ENCODE measurements at regions not wholly inside any gene's neighbourhood (a gene's known extent, or its start where the extent isn't known, plus 50 kb on each side); places are given as distances from the start of the nearest gene placed in this dataset.

DNA sequence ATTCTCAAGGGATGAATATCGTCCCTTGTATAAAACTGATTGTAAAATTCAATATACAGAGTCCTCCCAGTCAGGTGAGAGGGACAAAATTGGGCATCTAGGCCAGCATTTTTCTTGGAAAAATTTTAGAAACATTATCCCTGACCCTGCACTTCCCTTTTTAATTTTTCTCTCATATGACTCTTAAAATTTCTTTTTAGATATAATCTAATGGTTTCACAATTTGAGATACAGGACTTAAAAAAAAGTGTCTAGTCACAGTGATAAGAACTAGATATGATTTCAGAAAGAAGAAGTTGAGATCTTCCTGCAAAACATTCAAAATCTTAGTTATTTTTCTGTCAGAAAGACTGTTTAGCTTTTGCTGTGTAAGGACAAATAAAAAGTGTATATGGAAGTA, 270.8 kb upstream of the PPFIA2 start:
- Histone ChIP-seq H3K4me2 (ENCODE audit: insufficient read depth, low read length) (no peak overlapping the region), H3K79me2 (ENCODE audit: insufficient read depth, low read length) (no peaks in the 10 kb centered on the region), H3K36me3 (ENCODE audit: insufficient read depth, low read length) (no peaks in the 10 kb centered on the region), H3K9me3 (ENCODE audit: low read depth, low read length) (no peaks in the 10 kb centered on the region), H3K27me3 (ENCODE audit: insufficient read depth, low read length) (no peaks in the 10 kb centered on the region), H4K20me1 (ENCODE audit: insufficient read depth, low read length) (no peaks in the 10 kb centered on the region), H3K4me1 (ENCODE audit: insufficient read depth, low read length) (no peaks in the 10 kb centered on the region), H3K4me3 (ENCODE audit: insufficient read depth, low read length) (no peak overlapping the region), H2AFZ (ENCODE audit: low read length) (no peak overlapping the region), H3K27ac (ENCODE audit: low read depth, low read length) (no peak overlapping the region)
- TF ChIP-seq, protein P1, sequence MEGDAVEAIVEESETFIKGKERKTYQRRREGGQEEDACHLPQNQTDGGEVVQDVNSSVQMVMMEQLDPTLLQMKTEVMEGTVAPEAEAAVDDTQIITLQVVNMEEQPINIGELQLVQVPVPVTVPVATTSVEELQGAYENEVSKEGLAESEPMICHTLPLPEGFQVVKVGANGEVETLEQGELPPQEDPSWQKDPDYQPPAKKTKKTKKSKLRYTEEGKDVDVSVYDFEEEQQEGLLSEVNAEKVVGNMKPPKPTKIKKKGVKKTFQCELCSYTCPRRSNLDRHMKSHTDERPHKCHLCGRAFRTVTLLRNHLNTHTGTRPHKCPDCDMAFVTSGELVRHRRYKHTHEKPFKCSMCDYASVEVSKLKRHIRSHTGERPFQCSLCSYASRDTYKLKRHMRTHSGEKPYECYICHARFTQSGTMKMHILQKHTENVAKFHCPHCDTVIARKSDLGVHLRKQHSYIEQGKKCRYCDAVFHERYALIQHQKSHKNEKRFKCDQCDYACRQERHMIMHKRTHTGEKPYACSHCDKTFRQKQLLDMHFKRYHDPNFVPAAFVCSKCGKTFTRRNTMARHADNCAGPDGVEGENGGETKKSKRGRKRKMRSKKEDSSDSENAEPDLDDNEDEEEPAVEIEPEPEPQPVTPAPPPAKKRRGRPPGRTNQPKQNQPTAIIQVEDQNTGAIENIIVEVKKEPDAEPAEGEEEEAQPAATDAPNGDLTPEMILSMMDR (IDR thresholded peaks at IDR 0.05; ENCODE audit: extremely low read depth, low read depth, low read length): no peak
- no peak for DNase-seq (ENCODE audit: insufficient read length, low spot score, missing footprints)

DNA sequence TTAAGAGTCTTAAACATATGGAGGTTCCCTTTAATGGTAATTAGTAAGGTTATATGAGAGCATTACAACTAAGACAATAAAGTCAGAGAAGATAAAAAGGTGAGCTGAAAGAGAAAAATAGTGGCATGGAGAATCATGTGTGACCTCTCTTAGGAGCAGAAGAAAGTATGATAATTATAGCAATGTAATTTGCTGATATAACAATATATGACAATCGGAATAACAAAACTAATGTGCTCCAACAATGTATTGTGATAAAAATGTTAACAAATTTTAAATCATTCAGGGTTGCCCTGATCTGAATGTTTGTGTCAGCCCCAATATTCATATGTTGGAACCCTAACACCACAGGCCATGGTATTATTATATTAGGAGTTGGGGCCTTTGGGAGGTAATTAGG, 269.6 kb upstream of the PPFIA2 start:
- Histone ChIP-seq H4K20me1 (ENCODE audit: insufficient read depth, low read length) (no peaks in the 10 kb centered on the region), H3K36me3 (ENCODE audit: insufficient read depth, low read length) (no peaks in the 10 kb centered on the region), H2AFZ (ENCODE audit: low read length) (no peak overlapping the region), H3K9me3 (ENCODE audit: low read depth, low read length) (no peaks in the 10 kb centered on the region), H3K4me3 (ENCODE audit: insufficient read depth, low read length) (no peak overlapping the region), H3K27me3 (ENCODE audit: insufficient read depth, low read length) (no peaks in the 10 kb centered on the region), H3K4me2 (ENCODE audit: insufficient read depth, low read length) (no peak overlapping the region), H3K27ac (ENCODE audit: low read depth, low read length) (no peak overlapping the region), H3K4me1 (ENCODE audit: insufficient read depth, low read length) (no peaks in the 10 kb centered on the region), H3K79me2 (ENCODE audit: insufficient read depth, low read length) (no peaks in the 10 kb centered on the region)
- TF ChIP-seq, protein P1 (IDR thresholded peaks at IDR 0.05; ENCODE audit: extremely low read depth, low read depth, low read length): no peak
- DNase-seq (ENCODE audit: insufficient read length, low spot score, missing footprints): no peak

DNA sequence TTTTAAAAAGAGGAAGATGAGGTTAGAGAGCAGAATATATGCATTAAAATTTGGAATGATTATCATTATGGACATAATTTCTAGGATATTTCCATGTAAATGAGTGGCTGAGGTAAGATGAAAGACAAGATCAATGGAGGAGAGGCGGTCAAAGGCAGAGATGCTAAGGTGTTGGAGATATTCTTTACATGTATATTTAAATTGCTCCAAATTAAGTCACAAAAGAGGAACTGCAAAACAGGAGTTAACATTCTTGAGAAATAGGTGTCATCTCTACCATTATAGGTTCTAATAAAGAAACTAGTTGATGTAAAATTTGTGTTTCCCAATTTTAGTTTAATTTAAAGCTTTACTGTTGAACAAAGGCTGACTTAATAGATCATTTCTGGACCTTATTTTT, 268.5 kb upstream of the PPFIA2 start:
- Histone ChIP-seq H4K20me1 (ENCODE audit: insufficient read depth, low read length) (no peaks in the 10 kb centered on the region), H3K36me3 (ENCODE audit: insufficient read depth, low read length) (no peaks in the 10 kb centered on the region), H3K27ac (ENCODE audit: low read depth, low read length) (no peak overlapping the region)

DNA sequence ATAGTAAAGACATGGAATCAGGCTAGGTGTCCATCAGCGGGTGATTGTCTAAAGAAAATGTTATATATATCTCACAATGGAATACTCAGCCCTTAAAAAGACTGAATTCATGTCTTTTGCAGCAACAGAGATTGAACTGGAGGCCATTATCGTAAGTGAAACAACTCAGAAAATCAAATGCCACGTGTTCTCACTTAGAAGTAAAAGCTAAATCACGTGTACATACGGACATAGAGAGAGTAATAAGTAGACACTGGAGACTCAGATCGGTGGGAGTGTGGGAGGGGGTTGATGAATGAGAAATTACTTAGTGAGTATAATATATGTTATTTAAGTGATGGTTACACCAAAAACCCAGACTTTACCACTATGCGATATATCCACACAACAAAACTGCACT, 266.3 kb upstream of the PPFIA2 start:
- H3K27me3 ChIP-seq (ENCODE audit: insufficient read depth, low read length): no peaks in the 10 kb centered on the region
- no peaks in the 10 kb centered on the region for H3K79me2 ChIP-seq (ENCODE audit: insufficient read depth, low read length)
- no peak overlapping the region for H2AFZ ChIP-seq (ENCODE audit: low read length)
- no peak overlapping the region for H3K27ac ChIP-seq (ENCODE audit: low read depth, low read length)
- TF ChIP-seq, protein P1 (IDR thresholded peaks at IDR 0.05; ENCODE audit: extremely low read depth, low read depth, low read length): no peak
- no peak overlapping the region for H3K4me2 ChIP-seq (ENCODE audit: insufficient read depth, low read length)
- no peaks in the 10 kb centered on the region for H3K36me3 ChIP-seq (ENCODE audit: insufficient read depth, low read length)
- H3K4me1 ChIP-seq (ENCODE audit: insufficient read depth, low read length): no peaks in the 10 kb centered on the region
- no peaks in the 10 kb centered on the region for H3K9me3 ChIP-seq (ENCODE audit: low read depth, low read length)
- H4K20me1 ChIP-seq (ENCODE audit: insufficient read depth, low read length): no peaks in the 10 kb centered on the region
- no peak overlapping the region for H3K4me3 ChIP-seq (ENCODE audit: insufficient read depth, low read length)
- no peak for DNase-seq (ENCODE audit: insufficient read length, low spot score, missing footprints)

More for the DNA sequence above, 268.5 kb upstream of the PPFIA2 start:
- Histone ChIP-seq H3K9me3 (ENCODE audit: low read depth, low read length) (no peaks in the 10 kb centered on the region), H3K4me3 (ENCODE audit: insufficient read depth, low read length) (no peak overlapping the region), H2AFZ (ENCODE audit: low read length) (no peak overlapping the region), H3K4me2 (ENCODE audit: insufficient read depth, low read length) (no peak overlapping the region), H3K79me2 (ENCODE audit: insufficient read depth, low read length) (no peaks in the 10 kb centered on the region), H3K4me1 (ENCODE audit: insufficient read depth, low read length) (no peaks in the 10 kb centered on the region), H3K27me3 (ENCODE audit: insufficient read depth, low read length) (no peaks in the 10 kb centered on the region)
- no peak for DNase-seq (ENCODE audit: insufficient read length, low spot score, missing footprints)
- TF ChIP-seq, protein P1 (IDR thresholded peaks at IDR 0.05; ENCODE audit: extremely low read depth, low read depth, low read length): no peak

All from osteoblast (primary cell).